Ishikawa (cell line): ENCODE measurements at regions not wholly inside any gene's neighbourhood (a gene's known extent, or its start where the extent isn't known, plus 50 kb on each side); places are given as distances from the start of the nearest gene placed in this dataset.

Experiments used
- CEBPB ChIP-seq: IDR thresholded peaks from 2 replicates; pipeline ENCODE4 v1.6.1; 2012
- CREB1 ChIP-seq: IDR thresholded peaks from 2 replicates; pipeline ENCODE4 v1.6.1; 2012; ENCODE audit warnings: low read depth
- EGR1 ChIP-seq: IDR thresholded peaks from 2 replicates; pipeline ENCODE4 v1.6.1; 2012
- EP300 ChIP-seq: IDR thresholded peaks from 2 replicates; pipeline ENCODE4 v1.6.1; 2012; ENCODE audit warnings: borderline replicate concordance
- FOXM1 ChIP-seq: IDR thresholded peaks from 2 replicates; pipeline ENCODE4 v1.6.1; 2012; ENCODE audit warnings: low read depth, borderline replicate concordance
- NFIC ChIP-seq: IDR thresholded peaks from 2 replicates; pipeline ENCODE4 v1.6.1; 2012
- RAD21 ChIP-seq: IDR thresholded peaks from 2 replicates; pipeline ENCODE4 v1.6.1; 2012; ENCODE audit warnings: low read depth
- TAF1 ChIP-seq: IDR thresholded peaks from 2 replicates; pipeline ENCODE4 v1.6.1; 2012; ENCODE audit warnings: low read depth, mild to moderate bottlenecking
- TCF12 ChIP-seq: IDR thresholded peaks from 2 replicates; pipeline ENCODE4 v1.6.1; 2012; ENCODE audit warnings: low read depth
- TEAD4 ChIP-seq: IDR thresholded peaks from 2 replicates; pipeline ENCODE4 v1.6.1; 2012
- YY1 ChIP-seq: IDR thresholded peaks from 2 replicates; pipeline ENCODE4 v1.6.1; 2012; ENCODE audit warnings: low read depth
- ZBTB7A ChIP-seq: IDR thresholded peaks from 2 replicates; pipeline ENCODE4 v1.6.1; 2012; ENCODE audit warnings: low read depth
- TF ChIP-seq, protein P1 (sequence below): IDR thresholded peaks from 2 replicates; pipeline ENCODE4 v1.6.1; 2012; ENCODE audit warnings: low read depth, mild to moderate bottlenecking
- TF ChIP-seq, protein P2 (sequence below): IDR thresholded peaks from 2 replicates; pipeline ENCODE4 v1.6.1; 2012
- TF ChIP-seq, protein P3 (sequence below): IDR thresholded peaks from 2 replicates; pipeline ENCODE4 v1.6.1; 2012

DNA sequence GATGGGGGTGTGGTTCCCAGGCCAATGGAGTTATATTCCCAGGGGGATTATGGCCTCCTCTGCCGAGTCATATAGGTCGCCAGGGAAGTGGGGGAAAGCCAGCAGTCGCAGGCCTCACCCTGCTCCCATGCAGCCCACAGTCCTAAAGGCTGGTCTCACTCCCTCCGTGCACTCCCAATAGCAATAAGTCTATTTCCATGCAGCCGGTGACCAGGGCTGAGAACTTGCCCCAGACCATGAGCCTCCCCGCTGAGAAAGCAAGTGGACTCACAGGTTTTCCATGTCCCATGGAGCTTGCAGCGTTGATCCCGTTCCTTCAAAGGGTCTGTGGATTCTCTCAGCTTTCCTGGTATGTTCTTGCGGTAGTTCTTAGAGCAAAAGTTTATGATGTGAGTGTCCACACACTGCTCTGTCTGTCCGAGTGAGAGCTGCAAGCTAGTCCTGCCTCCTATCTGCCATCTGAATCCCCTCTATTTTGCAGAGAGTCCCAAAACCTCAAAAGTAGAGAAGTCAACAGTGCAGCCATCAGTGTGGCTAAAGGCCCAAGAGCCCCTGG lies 81.7 kb upstream of the TMPRSS2 start:
- TF ChIP-seq RAD21 (no peak), EGR1 (no peak), CEBPB (no peak), EP300 (no peak), TCF12 (no peak), YY1 (no peak), TAF1 (no peak), NFIC (no peak), ZBTB7A (no peak), TEAD4 (no peak), CREB1 (no peak), FOXM1 (no peak)
- TF ChIP-seq, protein P1, sequence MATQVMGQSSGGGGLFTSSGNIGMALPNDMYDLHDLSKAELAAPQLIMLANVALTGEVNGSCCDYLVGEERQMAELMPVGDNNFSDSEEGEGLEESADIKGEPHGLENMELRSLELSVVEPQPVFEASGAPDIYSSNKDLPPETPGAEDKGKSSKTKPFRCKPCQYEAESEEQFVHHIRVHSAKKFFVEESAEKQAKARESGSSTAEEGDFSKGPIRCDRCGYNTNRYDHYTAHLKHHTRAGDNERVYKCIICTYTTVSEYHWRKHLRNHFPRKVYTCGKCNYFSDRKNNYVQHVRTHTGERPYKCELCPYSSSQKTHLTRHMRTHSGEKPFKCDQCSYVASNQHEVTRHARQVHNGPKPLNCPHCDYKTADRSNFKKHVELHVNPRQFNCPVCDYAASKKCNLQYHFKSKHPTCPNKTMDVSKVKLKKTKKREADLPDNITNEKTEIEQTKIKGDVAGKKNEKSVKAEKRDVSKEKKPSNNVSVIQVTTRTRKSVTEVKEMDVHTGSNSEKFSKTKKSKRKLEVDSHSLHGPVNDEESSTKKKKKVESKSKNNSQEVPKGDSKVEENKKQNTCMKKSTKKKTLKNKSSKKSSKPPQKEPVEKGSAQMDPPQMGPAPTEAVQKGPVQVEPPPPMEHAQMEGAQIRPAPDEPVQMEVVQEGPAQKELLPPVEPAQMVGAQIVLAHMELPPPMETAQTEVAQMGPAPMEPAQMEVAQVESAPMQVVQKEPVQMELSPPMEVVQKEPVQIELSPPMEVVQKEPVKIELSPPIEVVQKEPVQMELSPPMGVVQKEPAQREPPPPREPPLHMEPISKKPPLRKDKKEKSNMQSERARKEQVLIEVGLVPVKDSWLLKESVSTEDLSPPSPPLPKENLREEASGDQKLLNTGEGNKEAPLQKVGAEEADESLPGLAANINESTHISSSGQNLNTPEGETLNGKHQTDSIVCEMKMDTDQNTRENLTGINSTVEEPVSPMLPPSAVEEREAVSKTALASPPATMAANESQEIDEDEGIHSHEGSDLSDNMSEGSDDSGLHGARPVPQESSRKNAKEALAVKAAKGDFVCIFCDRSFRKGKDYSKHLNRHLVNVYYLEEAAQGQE, result no peak
- TF ChIP-seq, protein P2, sequence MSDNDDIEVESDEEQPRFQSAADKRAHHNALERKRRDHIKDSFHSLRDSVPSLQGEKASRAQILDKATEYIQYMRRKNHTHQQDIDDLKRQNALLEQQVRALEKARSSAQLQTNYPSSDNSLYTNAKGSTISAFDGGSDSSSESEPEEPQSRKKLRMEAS, result no peak
- TF ChIP-seq, protein P3, sequence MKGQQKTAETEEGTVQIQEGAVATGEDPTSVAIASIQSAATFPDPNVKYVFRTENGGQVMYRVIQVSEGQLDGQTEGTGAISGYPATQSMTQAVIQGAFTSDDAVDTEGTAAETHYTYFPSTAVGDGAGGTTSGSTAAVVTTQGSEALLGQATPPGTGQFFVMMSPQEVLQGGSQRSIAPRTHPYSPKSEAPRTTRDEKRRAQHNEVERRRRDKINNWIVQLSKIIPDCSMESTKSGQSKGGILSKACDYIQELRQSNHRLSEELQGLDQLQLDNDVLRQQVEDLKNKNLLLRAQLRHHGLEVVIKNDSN, result no peak

DNA sequence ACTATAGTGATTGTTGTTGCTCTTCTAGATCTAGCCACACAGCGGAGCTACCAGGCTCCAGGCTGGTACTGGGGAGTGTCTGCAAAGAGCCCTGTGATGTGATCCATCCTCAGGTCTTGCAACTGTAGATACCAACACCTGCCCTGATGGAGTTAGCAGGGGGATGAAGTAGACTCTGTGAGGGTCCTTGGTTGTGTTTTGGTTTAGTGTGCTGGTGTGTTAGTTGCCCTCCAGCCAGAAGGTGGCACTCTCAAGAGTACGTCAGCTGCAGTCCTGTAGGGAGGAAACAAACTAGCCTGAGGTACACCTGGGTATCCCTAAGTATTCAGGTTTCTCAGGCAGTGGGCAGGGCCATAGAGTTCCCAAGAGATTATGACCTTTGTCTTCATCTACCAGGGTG lies 81.2 kb upstream of the TMPRSS2 start:
- TF ChIP-seq NFIC (no peak), YY1 (no peak), RAD21 (no peak), TEAD4 (no peak), TAF1 (no peak), TCF12 (no peak), EGR1 (no peak), CEBPB (no peak)
- TF ChIP-seq, protein P3, result no peak
- TF ChIP-seq, protein P1, result no peak

DNA sequence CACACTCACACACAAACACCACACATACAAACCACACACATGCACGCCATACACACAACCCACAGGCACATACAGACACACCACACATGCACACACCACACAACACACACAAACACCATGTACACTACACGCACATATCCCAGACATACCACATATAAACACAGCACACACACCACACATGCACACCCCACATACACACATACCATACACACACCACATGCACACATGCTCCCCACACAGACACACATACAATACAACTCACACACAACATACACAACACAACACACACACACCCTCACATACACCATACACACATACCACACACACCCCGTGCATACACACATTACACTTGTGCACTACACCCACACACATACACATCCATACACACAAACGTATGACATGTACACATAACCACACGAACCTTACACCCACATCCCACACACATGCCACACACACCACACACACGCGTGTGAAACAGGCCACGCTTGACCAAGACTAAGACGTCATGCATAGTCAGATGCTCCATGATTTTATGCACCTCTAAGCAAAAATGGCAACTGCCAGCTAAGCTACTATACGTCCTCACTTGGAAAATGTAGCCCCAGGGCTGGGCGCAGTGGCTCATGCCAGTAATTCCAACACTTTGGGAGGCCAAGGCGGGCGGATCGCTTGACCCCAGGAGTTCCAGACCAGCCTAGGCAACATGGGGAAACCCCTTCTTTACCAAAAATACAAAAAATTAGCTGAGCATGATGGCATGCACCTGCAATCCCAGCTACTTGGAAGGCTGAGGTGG lies 77.4 kb upstream of the TMPRSS2 start:
- TF ChIP-seq TAF1 (no peak), CEBPB (no peak), EGR1 (no peak), TEAD4 (no peak), EP300 (no peak), YY1 (no peak), ZBTB7A (no peak)

DNA sequence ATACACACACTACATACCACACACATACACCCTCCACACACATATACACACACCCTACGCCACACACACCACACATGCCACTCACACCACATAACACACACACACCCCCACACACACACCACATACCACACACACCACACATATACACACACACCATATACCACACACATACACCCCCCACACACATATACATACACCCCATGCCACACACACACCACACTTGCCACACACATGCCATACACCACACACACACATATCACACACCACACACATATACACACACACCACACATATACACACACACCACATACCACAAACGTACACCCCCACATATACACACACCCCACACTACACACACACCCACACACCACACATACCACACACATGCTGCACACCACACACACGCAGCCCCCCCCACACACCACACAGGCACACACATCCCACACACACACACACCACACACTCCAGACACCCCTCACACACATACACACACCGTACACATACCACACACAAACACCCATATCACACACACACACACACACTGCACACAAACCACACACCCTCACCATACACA lies 76.7 kb upstream of the TMPRSS2 start:
- TF ChIP-seq CREB1, result no peak
- TF ChIP-seq ZBTB7A, result no peak
- TF ChIP-seq, protein P3, result no peak
- no peak for TF ChIP-seq NFIC
- TF ChIP-seq CEBPB, result no peak
- TF ChIP-seq RAD21, result no peak
- TF ChIP-seq TAF1, result no peak
- TF ChIP-seq TCF12, result no peak
- no peak for TF ChIP-seq EP300

DNA sequence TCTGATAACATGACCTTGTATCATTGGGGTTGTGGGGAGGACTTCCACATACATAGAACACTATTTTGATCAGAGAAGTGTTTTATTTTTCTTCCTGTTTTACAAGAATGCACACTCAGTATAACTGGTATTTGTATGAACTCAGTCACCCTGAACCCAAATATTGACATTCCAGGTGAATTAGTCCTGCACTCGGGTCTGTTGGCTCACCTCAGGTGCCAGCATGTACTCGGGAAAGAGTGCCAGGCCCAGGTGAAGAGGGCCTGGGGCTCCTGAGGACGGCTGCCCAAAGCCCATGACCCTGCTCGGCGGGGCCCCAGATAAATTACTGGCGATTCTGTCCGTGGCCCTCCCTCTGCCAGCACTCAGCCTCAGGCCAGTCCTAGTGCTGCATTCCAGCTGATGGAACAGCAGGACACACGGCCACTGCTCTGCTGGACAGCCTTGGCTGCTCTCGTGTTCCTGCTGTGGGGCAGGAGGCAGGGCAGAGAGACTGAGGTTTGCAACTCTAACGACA lies 75.4 kb upstream of the TMPRSS2 start:
- TF ChIP-seq, protein P3, result no peak
- no peak for TF ChIP-seq TAF1
- 0 out of 2 replicates have a peak, but pooled peaks have one; percentile 5 for TF ChIP-seq RAD21
- TF ChIP-seq EGR1, result no peak
- TF ChIP-seq CREB1, result no peak
- peak; percentile 69 for TF ChIP-seq NFIC
- TF ChIP-seq, protein P1, result no peak; the same call in 1 of the 2 replicates
- 0 out of 2 replicates have a peak, but pooled peaks have one; percentile 52 for TF ChIP-seq ZBTB7A
- no peak for TF ChIP-seq YY1
- TF ChIP-seq EP300, result peak; percentile 81
- no peak; the same call in 1 of the 2 replicates for TF ChIP-seq FOXM1
- TF ChIP-seq TCF12, result peak; percentile 91
- no peak for TF ChIP-seq CEBPB
- TF ChIP-seq, protein P2, result peak; percentile 45
- TF ChIP-seq TEAD4, result peak; percentile 87; the same call in 1 of the 2 replicates
